RWPE2 (cell line): ENCODE measurements at regions not wholly inside any gene's neighbourhood (a gene's known extent, or its start where the extent isn't known, plus 50 kb on each side); places are given as distances from the start of the nearest gene placed in this dataset.

ENCODE experiments used
- ATAC-seq: fragments of 200-7000 bp; cut with Tn5 transposase; 3 replicates; pipeline ENCODE4 v1.9.1; 2021; ENCODE audit warnings: low read depth
- DNase-seq: peaks from one replicate; pipeline ENCODE4 v3.0.0-alpha.2; 2020; ENCODE audit warnings: low spot score
- H3K27ac ChIP-seq: fragments of 450-650 bp; 2 replicates; pipeline ENCODE4 v1.5.1; 2017; ENCODE audit warnings: mild to moderate bottlenecking; ENCODE audit not compliant: poor library complexity, severe bottlenecking
- H3K27me3 ChIP-seq: fragments of 250-450 bp; sonication (Bioruptor Pico); 2 replicates; pipeline ENCODE4 v1.5.1; 2021; ENCODE audit warnings: mild to moderate bottlenecking, moderate library complexity; ENCODE audit not compliant: insufficient read depth, poor library complexity, severe bottlenecking
- H3K36me3 ChIP-seq: fragments of 250-450 bp; sonication (Bioruptor Pico); 2 replicates; pipeline ENCODE4 v1.5.1; 2020; ENCODE audit warnings: low read depth, mild to moderate bottlenecking, moderate library complexity
- H3K4me1 ChIP-seq: fragments of 250-450 bp; sonication (Bioruptor Pico); 2 replicates; pipeline ENCODE4 v1.5.1; 2021; ENCODE audit warnings: mild to moderate bottlenecking, moderate library complexity; ENCODE audit not compliant: insufficient read depth, poor library complexity, severe bottlenecking
- H3K4me3 ChIP-seq: fragments of 250-450 bp; sonication (Bioruptor Pico); 2 replicates; pipeline ENCODE4 v1.5.1; 2021; ENCODE audit warnings: mild to moderate bottlenecking, moderate library complexity; ENCODE audit not compliant: severe bottlenecking
- H3K9me3 ChIP-seq: fragments of 250-450 bp; sonication (Bioruptor Pico); 2 replicates; pipeline ENCODE4 v1.5.1; 2021; ENCODE audit warnings: mild to moderate bottlenecking, moderate library complexity; ENCODE audit not compliant: severe bottlenecking
- TF ChIP-seq, protein P1 (sequence below): fragments of 450-650 bp; IDR thresholded peaks from one replicate; pipeline ENCODE4 v1.5.1; 2017; ENCODE audit warnings: mild to moderate bottlenecking, moderate library complexity; ENCODE audit not compliant: poor library complexity, severe bottlenecking

DNA sequence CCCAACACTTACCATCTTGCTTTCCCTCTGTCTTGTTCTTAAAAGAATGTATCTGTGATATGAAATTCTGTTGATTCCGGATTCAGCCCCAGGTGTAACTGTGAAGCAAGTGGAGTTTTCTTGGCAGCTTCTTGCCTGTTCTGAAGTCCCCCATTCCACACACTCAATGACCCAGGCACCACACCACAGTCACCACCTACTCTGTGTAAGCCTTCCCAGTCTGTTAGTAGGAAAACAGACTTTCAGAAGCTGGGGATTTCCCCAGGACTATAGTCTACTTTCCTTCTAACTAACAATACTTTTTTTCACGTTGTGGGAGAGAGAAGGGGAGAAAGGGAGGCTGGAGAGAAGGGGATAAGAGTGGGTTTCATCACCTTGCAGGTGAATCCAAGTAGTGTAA, 299.1 kb upstream of the PROX1 start:
- TF ChIP-seq, protein P1, sequence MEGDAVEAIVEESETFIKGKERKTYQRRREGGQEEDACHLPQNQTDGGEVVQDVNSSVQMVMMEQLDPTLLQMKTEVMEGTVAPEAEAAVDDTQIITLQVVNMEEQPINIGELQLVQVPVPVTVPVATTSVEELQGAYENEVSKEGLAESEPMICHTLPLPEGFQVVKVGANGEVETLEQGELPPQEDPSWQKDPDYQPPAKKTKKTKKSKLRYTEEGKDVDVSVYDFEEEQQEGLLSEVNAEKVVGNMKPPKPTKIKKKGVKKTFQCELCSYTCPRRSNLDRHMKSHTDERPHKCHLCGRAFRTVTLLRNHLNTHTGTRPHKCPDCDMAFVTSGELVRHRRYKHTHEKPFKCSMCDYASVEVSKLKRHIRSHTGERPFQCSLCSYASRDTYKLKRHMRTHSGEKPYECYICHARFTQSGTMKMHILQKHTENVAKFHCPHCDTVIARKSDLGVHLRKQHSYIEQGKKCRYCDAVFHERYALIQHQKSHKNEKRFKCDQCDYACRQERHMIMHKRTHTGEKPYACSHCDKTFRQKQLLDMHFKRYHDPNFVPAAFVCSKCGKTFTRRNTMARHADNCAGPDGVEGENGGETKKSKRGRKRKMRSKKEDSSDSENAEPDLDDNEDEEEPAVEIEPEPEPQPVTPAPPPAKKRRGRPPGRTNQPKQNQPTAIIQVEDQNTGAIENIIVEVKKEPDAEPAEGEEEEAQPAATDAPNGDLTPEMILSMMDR: no peak
- DNase-seq: no peak
- Histone ChIP-seq H3K9me3 (no peaks in the 10 kb centered on the region), H3K4me1 (no peaks in the 10 kb centered on the region), H3K4me3 (no peak overlapping the region), H3K27me3 (no peaks in the 10 kb centered on the region), H3K27ac (no peak overlapping the region), H3K36me3 (no peaks in the 10 kb centered on the region)
- no peak for ATAC-seq

DNA sequence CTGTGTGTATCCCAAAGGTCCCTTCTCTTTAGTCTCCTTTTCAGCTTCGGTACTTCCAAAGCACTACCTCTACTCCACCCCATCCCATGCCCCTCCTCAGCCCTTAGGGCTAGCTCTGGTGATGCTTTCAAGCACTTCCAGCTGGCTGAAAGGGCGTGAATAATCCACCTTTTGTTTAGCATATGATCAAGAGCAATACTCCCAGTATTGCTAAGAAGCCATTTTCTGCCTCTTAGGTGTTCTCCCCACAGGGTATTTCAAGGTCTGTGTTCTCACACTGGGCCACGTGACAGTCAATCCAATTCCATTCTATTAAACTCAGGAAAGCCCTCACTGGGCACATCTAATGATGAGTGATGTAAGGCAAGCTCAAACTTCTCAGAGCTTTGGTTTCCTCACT, 298.5 kb upstream of the PROX1 start:
- H3K4me1 ChIP-seq: no peaks in the 10 kb centered on the region
- no peaks in the 10 kb centered on the region for H3K9me3 ChIP-seq
- no peaks in the 10 kb centered on the region for H3K36me3 ChIP-seq
- no peak for DNase-seq
- TF ChIP-seq, protein P1: no peak
- H3K27me3 ChIP-seq: no peaks in the 10 kb centered on the region
- no peak for ATAC-seq
- H3K4me3 ChIP-seq: no peak overlapping the region
- no peak overlapping the region for H3K27ac ChIP-seq

DNA sequence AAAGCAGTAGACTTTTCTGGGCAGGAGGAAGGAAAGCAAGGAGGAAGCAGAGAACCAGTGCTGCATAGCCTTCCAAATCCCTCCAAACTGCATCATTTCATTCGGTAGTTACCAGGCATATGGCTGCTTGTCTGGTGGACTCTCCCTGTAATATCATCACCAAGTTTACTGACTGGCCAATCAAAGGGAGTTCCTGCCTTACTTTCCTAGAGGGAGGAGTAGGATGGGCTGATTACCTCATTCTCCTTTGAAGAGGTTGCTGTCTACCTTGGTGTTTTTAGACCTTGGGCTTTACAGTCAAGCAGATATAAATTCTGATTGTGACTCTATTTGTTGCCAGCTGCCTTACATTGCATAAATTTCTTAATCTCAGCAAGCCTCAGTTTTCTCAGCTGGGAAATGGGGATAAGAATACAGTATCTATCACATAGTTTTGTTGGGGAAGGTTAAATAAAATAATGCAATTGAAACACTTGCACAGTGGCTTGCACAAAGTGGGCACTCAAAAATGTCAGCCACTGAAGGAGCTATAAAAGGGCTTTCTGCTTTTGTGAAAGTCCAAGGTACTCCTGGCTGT, 297.3 kb upstream of the PROX1 start:
- H3K4me3 ChIP-seq: no peak overlapping the region
- TF ChIP-seq, protein P1: no peak
- H3K36me3 ChIP-seq: no peaks in the 10 kb centered on the region
- H3K9me3 ChIP-seq: no peaks in the 10 kb centered on the region
- no peaks in the 10 kb centered on the region for H3K27me3 ChIP-seq
- H3K27ac ChIP-seq: no peak overlapping the region
- no peak for ATAC-seq
- no peak for DNase-seq
- no peaks in the 10 kb centered on the region for H3K4me1 ChIP-seq

DNA sequence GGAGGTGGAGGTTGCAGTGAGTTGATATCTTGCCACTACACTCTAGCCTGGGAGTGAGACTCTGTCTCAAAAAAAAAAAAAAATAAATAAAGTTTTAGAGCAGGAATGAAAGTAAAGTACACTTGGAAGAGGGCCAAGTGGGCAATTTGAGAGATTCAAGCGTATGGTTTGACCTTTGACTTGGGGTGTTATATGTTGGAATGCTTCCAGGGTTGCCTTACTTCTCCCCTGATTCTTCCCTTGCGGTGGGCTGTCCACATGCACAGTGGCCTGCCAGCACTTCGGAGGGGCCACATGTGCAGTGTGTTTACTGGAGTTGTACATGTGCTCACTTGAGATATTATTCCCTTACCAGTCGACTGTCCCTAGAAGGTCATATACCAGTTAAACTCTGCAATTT, 295.5 kb upstream of the PROX1 start:
- Histone ChIP-seq H3K27me3 (no peaks in the 10 kb centered on the region), H3K4me3 (no peak overlapping the region), H3K27ac (no peak overlapping the region), H3K4me1 (no peaks in the 10 kb centered on the region), H3K36me3 (no peaks in the 10 kb centered on the region), H3K9me3 (no peaks in the 10 kb centered on the region)
- DNase-seq: no peak
- TF ChIP-seq, protein P1: no peak
- ATAC-seq: no peak

DNA sequence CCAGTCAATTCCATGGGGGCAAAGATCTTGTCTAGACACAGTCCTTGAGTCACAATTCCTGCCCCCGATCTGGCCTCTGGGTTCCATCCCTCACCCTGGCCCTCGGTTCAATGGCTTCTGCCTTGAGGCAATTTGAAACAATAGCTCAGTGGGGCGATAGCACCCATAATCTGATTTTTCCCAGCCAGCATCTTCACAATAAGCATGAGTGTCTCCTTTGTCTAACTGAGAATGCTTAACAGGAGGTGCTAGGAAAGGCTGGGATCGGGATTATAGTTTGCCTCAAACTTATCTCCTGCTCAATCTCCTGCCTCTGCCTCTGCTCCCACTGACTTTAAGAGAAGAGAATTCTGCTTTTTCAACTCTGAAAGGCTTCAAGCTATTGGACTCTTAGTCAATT, 293.9 kb upstream of the PROX1 start:
- no peak overlapping the region for H3K4me3 ChIP-seq
- H3K27ac ChIP-seq: no peak overlapping the region
- no peaks in the 10 kb centered on the region for H3K4me1 ChIP-seq
- no peaks in the 10 kb centered on the region for H3K9me3 ChIP-seq
- TF ChIP-seq, protein P1: no peak
- no peak for ATAC-seq
- DNase-seq: no peak
- no peaks in the 10 kb centered on the region for H3K36me3 ChIP-seq
- H3K27me3 ChIP-seq: no peaks in the 10 kb centered on the region
